8988T (cell line): ENCODE measurements at regions not wholly inside any gene's neighbourhood (a gene's known extent, or its start where the extent isn't known, plus 50 kb on each side); places are given as distances from the start of the nearest gene placed in this dataset.
"Not testable (repeated sequence)": the region's sequence is repeated elsewhere in the genome, so short reads cannot be mapped to it uniquely, and the experiment has no call there.

ENCODE experiments used
- DNase-seq: peaks from one replicate; pipeline ENCODE4 v3.0.0; 2011

DNA sequence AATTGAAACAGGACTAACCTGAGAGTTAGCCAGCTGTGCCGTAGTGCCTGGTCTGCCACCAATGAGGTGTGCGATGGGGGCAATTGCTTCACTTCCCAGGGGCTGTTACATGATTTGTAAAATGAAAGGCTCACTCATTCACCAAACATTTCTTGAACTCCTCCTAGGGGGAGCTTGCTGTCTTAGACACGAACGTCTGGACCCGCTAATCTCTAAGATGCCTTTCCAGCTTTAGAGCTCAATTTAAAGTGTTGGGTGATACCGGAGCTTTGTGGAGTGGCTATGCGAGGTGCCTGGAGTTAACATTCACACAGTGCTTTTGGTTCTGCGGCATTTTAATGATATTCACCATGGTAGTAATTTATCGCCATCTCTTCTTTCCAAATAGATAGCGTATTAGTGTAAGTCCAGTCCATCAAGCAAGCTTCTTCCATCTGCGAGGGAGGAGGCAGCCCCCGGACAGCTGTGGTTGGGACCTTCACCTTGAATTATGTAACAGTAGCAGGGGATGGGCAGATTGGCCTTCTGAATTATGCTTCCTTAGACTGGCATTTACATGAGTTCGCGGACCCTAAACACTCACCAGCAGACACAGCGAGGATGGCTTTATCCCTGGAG lies 179.9 kb downstream of the ADSS2 start:
- no peak for DNase-seq

DNA sequence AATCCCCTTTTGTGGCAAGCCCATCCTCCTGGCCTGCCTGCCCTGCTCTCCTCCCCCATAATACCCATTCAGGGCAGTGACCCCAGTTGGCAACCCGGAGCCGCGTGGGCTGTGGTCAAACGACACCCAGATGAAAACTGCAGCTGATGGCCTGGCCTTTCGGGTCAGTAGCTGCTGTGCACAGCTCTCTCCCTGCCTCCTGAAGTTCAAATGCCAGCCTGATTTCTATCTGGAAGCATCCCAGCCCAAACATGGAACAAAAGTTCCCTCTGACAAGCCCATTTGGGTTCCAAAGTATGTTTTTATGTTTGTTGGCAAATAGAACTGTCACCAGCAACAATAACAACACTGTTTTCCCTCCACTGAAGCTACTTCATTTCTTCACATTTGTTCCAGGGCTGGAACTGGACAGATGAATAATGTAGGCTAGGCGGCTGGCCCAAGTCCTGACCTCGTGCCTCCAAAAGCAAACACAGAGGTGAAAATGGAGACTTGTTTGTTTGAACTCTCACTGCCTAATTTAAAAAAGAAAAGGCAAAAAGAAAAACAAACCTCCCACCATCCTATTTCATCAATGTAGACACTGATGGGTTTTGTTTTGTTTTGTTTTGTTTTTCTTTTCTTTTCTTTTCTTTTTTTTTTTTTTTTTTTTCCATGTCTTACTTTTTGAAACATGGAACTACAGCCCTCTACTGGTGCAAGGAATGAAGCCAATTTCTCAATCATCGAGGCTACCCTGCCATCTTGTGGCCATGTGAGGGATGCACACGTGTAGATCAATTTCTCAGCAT lies 179.0 kb downstream of the ADSS2 start:
- no peak for DNase-seq

DNA sequence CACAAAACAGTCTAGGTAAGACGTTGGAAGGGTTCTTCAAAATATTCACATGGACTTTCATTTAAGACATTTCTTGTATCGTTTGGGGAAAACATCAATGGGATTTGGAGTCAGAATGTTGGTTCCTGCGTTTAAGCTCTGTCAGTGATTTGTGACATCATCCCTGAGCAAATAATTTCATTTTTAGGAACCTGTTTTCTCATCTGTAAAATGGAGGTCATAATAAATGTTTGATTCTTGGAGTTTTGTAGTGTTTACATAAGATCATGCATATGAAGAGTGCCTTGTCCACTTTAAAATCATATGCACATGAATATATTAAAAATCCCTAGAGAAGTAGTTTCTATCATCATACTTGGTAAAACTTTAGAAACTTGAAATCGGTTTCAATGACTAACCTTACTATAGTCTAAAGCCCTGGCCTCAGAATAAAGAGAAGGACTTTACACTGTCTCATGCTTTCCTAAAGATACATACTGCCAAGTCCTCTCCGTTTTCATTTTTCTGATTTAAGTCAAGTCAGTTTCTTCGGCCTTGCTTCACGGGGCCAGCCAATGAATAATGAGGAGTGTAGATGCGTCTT lies 178.4 kb downstream of the ADSS2 start:
- DNase-seq = no peak

DNA sequence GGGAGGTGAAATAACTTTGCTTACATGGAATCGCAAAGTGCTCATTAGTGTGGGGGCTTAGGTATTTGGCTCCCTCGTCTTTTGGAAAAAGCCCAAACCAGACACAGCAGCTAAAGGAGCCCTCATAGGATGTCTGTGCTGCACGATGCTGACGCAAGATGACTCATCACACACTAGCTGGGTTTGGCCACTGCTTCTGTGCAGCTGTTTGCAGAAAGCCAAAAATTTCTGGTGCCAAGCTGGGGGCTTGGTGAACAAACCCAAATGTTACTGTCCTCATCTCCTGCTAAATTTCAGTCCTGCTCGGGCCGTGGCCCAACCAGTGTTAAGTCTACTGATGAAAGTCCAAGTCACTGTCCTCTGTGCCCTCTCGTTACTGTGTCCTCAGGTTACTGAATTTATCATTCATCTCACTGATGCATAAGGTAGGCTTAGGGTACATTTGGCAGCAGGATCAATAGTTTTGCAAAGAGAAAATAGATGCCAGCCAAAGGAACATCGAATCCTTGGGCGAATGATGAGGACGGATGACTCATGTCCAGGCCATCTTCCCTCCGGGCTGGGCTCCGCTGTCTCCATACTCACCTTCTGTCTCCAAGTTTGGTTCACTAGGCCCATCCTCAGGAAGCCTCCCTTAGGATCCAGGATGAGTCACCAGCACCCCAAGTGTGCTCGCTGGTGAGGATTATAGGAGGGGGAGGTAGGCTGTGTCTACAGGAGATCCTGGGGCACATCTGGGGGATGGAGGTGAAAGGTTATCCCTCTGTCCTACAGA lies 177.7 kb downstream of the ADSS2 start:
- DNase-seq = no peak

DNA sequence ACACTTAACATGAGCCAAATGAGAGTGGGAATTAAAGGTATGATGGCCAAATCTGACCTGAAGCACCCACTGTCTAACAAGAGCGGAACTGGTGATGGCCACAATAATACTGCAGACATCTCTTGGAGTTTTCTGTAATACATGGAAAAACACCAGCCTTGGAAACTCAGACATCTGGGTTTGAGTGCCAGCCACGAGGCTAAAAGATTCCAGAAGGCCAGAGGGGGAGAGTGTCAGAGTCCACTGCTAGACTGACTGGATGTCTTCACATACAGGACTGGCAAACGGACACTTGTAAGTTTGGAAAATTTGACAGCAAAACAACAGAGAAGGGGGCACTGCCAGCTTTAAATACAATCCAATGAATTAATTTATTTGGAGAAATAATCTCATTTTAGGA lies 175.1 kb downstream of the ADSS2 start:
- DNase-seq = no peak

DNA sequence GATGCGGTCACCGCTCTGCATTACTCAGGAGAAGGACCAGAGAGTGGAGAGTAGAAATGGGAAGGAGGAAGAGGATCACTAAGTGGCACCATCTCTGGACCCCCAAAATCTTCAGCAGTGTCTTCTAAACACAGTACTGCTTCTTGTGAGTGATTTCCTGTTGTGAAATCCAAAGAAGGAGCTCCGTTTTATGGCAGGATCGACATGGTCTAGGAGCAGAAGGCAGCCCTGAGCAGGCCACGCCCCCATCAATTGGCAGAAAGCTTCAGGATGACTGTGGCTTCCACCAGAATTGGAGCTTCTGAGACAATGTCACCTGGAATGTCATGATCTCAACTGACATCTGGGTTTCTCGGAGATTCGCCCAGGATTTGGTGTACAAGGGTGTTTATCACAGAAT lies 171.5 kb downstream of the ADSS2 start:
- no peak for DNase-seq

DNA sequence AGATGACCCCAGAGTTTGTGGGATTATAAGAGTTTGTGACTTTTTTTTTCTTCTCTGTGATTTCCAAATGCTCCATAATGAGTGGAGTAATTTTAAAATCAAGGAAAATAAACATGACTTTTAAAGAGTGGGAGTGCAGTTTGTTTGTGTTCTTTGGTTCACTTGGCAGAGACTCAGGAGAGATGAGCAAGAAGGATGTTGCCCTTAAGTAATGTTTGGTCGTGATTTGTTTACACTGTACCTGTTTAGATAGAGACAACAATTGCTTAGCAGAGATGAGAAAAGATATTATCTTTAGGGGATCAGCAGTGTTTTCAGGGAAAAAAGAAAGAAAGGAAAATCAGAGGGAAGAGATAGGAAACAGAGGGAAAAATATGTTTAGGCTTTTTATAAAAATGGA lies 170.8 kb downstream of the ADSS2 start:
- no peak for DNase-seq

DNA sequence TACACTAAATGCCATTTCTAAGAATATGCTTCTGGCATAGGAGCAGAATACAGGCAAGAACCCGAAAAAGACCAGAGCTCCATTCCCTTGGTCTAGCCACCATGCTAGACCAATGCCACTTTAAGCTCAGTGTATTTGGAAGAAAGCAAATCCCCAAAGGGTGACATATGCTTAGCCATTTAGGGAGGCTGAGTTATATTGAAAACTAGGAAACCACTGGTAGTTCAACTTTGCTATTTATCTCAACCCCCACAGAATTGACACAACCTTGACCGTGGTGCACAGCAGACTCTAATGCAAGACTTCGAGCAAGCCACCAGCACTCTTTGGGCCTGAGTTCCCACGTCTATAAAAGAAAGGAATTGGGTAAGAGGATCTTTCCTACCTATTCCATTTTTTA lies 167.9 kb downstream of the ADSS2 start:
- DNase-seq = no peak

DNA sequence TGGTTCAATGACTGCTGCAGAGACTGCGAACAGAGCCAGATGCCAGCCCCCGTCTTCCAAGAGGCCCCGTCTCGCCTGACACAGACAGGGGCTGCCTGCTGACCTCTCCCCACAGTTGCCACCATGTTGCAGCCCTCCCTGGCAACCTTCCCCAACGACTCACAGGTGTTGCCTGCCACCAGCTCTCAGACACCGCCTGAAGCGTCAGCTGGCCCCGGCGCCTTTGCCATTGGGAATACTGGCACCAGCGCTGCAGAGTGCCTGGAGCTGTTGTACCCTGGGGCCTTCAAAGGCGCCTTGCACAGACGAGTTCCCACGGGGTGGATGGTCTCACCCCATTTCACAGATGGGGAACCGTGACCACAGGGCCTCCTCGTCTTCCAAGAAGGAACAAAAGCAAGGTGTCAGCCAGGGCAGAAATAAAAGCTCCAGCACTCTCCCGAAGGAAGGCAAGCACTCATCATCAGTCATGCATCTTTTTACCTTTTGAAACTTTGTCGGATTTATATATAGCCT lies 167.0 kb downstream of the ADSS2 start:
- no peak for DNase-seq

DNA sequence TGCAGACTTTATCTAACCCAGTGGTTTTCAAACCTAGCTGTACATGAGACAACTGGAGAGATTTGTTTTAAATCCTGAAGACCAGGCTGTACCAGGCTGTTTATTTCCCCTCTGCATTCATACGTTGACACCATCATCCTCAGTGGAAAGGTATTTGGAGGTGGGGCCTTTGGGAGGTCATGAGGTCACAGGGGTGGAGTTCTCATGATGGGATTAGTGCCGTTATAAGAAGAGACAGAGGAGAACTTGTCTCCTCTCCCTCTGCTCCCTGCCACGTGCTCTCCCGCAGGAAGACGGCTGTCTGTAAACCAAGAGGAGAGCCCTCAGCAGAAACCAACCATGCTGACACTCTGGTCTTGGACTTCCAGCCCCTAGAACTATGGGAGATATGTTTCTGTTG lies 165.4 kb downstream of the ADSS2 start:
- DNase-seq = no peak

DNA sequence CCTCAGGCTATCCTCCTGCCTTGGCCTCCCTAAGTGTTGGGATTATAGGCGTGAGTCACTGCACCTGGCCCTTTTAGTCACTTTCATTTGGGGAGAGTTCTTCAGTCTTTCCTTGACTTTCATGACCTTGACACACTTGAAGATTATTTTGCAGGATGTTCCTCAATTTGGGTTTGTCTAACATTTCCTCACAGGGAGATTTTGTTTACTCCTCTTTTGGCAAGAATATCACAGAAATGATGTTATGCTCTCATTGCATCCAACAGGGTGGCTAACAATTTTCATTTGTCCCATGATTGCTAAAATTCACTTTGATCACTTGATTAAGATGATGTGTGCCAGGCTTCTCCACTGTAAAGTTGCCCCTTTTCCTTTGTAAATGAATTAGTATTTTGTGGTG lies 164.0 kb downstream of the ADSS2 start:
- DNase-seq = no peak

DNA sequence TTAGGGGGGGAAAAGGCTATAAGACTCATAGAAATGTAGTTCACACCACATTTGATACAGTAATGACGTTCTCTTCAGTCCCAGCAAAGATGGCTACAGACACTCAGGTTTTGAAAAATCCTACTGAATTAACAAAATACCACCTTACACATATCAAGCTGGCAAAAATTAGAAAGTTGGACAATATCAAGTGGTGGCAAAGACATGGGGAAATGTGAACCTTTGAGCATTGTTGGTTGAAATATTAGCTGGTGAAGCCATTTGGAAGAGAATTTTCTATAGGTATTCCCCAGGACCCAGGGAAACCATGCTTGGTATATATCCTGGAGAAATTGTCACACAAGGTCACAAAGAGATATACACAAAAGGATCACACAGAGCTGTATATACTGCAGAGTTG lies 163.0 kb downstream of the ADSS2 start:
- DNase-seq = no peak

DNA sequence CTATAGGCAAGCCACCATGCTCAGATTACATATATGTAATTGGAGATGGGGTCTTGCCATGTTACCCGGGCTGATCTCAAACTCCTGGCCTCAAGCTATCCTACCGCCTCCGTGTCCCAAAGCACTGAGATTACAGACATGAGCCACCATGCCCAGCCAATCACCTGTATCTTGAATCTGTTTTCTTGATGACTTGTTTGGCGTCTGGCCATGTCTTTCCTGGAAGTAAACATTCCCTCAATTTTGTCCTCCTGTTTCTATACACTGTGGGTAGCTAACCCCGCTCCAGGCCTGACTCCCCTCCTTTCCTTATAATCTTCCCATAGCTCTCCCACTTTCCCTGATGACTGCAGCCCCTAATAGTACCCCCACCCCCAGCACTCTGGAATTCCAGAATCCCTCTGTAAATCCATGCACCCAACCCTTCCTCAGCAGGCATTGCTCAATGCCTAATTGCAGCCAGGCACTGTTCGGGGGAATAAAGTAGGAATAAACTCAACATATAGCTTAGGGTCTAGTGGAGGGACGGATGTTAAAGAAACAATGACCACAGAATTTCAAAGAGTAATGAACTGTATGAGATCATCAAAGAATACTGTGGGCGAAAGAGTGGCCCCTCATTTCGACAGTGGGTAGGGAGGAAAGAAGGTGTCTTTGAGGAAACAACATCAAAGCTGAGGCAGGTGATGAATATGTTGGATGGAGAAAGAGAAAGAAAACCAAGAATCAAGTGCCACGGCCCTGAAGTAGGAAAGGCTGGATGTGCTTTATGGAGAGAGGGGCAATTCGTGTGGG lies 161.5 kb downstream of the ADSS2 start:
- DNase-seq = no peak

DNA sequence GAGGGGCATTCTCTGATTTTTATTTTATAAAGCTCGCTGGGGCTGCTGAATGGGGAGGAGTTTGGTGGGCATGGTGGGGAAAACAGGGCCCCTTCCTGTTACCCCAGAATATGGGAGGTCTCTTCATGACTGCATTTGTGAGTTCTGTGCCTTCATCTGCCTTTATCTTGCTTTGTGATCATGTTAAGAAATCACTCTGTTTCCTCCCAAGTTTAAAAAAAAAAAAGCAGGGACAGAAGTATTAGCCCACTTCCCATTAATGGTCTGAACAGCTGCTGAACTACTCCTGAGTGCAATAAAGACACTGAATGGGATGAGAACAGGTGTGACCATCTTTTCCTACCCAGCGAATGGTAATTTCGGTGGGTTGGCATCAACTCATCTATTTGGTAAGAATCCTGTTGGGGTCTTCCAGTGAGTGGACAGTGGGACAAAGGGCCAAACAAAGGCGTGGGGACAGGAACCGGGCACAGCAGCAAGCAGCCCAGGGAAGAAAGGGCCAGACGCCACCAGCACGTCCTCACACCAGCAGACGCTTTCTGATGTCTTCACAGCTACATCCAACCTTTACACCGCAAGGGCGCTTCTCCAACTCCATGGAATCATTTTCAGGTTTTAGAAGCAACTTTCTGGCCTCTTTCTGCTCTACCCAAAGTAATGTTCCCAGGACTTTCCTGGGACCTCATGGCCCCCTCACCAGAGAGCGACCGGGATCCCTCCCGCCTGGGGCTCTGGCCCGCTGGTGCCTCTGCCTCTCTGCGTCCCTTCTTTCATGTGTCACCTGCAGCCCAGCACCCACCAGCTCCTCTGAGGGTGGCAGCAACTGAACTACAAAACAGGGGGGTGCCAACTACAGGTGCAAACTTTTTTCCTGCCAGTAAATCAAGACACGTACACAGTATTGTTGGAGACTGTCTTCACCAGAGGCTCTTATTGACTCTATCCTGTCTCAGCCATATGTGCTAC lies 160.2 kb downstream of the ADSS2 start:
- no peak for DNase-seq

DNA sequence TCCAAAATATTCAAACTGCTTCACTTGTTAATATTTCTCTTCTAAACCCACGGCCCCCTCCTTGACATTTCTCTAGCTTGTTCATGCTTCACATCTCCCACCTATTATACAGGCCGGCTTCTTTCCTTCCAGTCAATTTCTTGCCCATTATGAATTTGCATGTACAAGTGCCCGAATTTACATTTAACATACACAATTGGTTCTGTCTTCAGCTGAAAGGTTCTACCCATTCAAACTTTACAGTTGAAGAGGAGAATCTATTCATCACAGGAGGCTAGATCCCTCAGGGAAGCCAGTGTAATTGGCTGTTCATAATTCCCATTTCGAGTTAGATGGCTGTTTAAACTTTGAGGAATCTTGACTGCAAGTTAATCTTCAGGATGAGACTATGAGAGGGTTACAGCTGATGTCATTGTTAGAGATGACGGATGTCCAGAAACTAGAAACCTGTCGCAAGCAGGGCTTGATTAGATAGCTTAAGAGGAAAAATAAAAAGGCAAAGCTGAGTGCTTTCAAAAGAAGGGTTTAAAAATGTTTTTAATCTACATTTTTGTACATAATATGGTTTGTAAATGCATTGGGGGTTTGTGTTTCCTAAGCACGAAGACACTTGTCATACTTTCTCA lies 157.0 kb downstream of the ADSS2 start:
- no peak for DNase-seq

DNA sequence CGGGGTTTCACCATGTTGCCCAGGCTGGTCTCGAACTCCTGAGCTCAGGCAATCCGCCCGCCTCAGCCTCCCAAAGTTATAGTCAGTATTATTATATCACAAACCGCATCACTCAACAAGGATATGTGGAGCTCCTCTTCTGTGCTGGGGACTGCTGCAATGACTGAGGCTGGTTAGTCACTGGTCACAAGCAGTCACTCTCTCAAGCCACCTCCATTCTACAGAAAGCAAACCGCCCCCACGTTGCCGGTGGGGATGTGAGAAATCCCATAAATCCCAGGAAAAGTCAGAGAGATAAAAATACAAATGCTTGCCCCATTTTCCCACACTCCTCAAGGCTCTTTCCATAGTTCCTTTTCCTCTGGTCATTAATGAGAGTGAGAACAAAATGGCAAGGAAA lies 155.7 kb downstream of the ADSS2 start:
- DNase-seq = no peak

DNA sequence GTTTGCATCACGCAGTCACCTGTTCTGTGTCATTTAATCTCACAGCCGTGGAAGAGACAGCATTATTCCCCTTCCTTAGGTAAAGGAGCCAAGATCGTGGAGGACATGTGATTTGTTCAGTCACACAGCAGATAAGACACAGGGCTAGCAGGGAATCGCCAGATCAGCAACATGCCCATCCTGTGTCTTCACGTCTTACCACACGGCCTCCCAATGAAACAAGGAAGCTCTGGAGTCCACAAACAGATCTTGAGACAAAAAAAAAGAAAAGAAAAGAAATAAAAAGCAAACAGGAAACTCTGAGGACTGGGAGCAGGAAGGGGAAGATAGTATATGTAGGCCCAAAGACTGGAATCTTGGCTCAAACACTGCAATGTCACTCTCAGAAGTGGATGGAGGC lies 155.3 kb downstream of the ADSS2 start:
- DNase-seq = no peak

DNA sequence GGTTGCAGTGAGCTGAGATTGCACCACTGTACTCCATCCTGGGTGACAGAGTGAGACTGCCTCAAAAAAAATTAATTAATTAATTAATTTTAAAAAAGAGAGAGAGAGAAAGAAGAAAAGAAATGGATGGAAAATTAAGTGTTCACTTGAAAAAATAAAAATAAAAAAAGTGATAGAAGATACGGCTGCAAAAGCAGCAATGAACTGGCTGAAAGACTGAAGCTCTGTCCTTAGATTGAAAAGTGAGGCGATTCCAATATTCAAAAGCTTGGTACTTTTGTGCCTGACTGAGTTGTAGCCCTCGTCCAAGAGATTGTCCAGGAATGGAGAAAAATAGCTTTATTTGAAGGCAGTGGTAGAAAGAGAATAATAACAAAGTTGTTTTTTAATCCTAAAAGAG lies 154.6 kb downstream of the ADSS2 start:
- no peak for DNase-seq

DNA sequence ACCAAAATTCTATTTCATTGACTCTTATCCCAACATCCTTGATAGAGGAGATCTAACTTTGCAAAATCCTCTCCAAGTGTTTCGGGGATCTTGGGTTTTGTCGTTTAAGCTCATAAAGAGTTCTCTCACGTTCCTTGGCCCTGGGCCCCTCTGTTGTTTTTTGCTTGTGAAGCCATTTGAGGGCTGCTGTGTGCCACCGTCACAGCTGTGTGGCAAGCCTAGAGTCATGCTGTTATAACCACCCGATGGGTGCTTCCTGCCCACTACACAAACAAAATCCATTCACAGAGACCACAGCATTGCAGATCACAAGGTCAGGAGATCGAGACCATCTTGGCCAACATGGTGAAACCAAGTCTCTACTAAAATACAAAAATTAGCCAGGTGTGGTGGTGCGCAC lies 154.1 kb downstream of the ADSS2 start:
- DNase-seq = no peak

DNA sequence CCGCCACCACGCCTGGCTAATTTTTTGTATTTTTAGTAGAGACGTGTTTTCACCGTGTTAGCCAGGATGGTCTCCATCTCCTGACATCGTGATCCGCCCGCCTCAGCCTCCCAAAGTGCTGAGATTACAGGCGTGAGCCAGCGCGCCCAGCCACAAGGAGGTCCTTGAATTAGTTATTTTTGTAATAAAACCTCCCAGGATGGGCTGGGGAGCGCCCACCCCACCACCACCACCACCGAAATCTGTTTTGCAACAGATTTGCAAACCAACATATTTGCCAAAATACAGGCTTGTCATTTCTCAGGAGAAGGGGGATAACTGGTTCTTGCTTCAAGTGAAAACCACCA lies 151.7 kb downstream of the ADSS2 start:
- not testable (repeated sequence) for DNase-seq

DNA sequence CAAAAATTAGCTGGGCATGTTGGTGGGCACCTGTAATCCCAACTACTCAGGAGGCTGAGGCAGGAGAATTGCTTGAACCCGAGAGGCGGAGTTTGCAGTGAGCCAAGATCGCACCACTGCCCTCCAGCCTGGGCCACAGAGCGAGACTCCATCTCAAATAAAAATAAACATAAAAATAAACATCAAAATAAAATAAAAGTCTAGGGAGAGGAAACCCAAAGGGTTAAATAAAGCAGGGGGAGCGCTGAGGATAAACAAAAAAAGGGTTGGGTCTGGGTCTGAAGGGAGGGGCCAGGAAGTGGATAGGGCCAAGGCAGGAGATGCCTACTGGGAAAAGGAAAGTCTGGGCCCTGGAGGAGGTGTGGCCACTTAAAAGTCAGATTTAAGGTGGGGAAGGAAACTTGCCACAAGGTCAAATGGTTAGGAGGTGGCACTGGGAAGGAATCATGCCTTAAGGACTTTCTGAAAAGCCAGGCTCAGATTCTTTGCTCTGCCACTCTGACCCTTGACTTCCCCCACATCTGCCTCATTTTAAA lies 150.0 kb downstream of the ADSS2 start:
- DNase-seq = no peak
